Activated CD8-positive, alpha-beta T cell treated with anti-CD3 and anti-CD28 coated beads, Interleukin-2, amount 10 ng/mL, durations not matched to agents 7 days and 5 days (primary cell): ENCODE measurements at regions not wholly inside any gene's neighbourhood (a gene's known extent, or its start where the extent isn't known, plus 50 kb on each side); places are given as distances from the start of the nearest gene placed in this dataset.

Experiments
- ATAC-seq: fragments of 150-1000 bp; cut with Tn5 transposase; one replicate; pipeline ENCODE4 v1.10.0; 2021; ENCODE audit warnings: moderate library complexity
- CTCF ChIA-PET: fragments of 350-600 bp; sonication (Branson Sonifier 250); formaldehyde crosslinking; loops from one replicate; lab custom pipeline; 2021; ENCODE audit warnings: antibody characterized with exemption; lab: Charles Lee
- POLR2A ChIA-PET: fragments of 350-600 bp; sonication (Branson Sonifier 250); formaldehyde crosslinking; loops from one replicate; lab custom pipeline; 2021; ENCODE audit warnings: antibody characterized with exemption; lab: Charles Lee
- DNase-seq: peaks from one replicate; pipeline ENCODE4 v3.0.0-alpha.2; 2020
- H3K27ac Mint-ChIP-seq: one replicate; pipeline ENCODE4 v1.8.0; 2021; ENCODE audit warnings: mild to moderate bottlenecking, mixed read lengths
- H3K27me3 Mint-ChIP-seq: one replicate; pipeline ENCODE4 v1.8.0; 2021; ENCODE audit warnings: low read depth, mixed read lengths
- H3K36me3 Mint-ChIP-seq: one replicate; pipeline ENCODE4 v1.8.0; 2021; ENCODE audit warnings: low read depth, mixed read lengths
- H3K4me1 Mint-ChIP-seq: one replicate; pipeline ENCODE4 v1.8.0; 2021; ENCODE audit warnings: low read depth, mixed read lengths
- H3K4me3 Mint-ChIP-seq: one replicate; pipeline ENCODE4 v1.8.0; 2021; ENCODE audit warnings: mild to moderate bottlenecking, mixed read lengths
- H3K9me3 Mint-ChIP-seq: one replicate; pipeline ENCODE4 v1.8.0; 2022; ENCODE audit warnings: mixed read lengths; ENCODE audit not compliant: insufficient read depth

GRCh38 chr1:94730450-94730849 lies 89.7 kb upstream of the SLC44A3 start:
- no peaks in the 10 kb centered on the region for H3K9me3 Mint-ChIP-seq
- CTCF ChIA-PET = interaction anchor here (1.1 kb wide), 1 partner anchor 9 kb away, joined by 3 read pairs; no protein-coding TSS in a partner anchor
- H3K27me3 Mint-ChIP-seq = peaks cover 7% of the 10 kb centered on the region
- DNase-seq (no peak), ATAC-seq (no peak)
- H3K27ac Mint-ChIP-seq = no peak overlapping the region
- no peaks in the 10 kb centered on the region for H3K36me3 Mint-ChIP-seq
- POLR2A ChIA-PET = no interaction called here
- H3K4me1 Mint-ChIP-seq = peaks cover 2% of the 10 kb centered on the region
- no peak overlapping the region for H3K4me3 Mint-ChIP-seq

GRCh38 chr1:94729267-94729666 lies 90.9 kb upstream of the SLC44A3 start:
- H3K36me3 Mint-ChIP-seq = no peaks in the 10 kb centered on the region
- H3K4me3 Mint-ChIP-seq = no peak overlapping the region
- ATAC-seq (no peak), DNase-seq (no peak)
- H3K27me3 Mint-ChIP-seq = peaks cover 7% of the 10 kb centered on the region
- ChIA-PET CTCF (interaction anchor here (1.1 kb wide), 1 partner anchor 8 kb away, joined by 3 read pairs; no protein-coding TSS in a partner anchor), POLR2A (no interaction called here)
- H3K9me3 Mint-ChIP-seq = no peaks in the 10 kb centered on the region
- H3K4me1 Mint-ChIP-seq = no peaks in the 10 kb centered on the region
- H3K27ac Mint-ChIP-seq = no peak overlapping the region

- no peak for DNase-seq
- ChIA-PET POLR2A (no interaction called here), CTCF (no interaction called here)
- Mint-ChIP-seq H3K4me3 (no peak overlapping the region), H3K9me3 (no peaks in the 10 kb centered on the region), H3K27ac (no peak overlapping the region), H3K36me3 (no peaks in the 10 kb centered on the region), H3K27me3 (peaks cover 7% of the 10 kb centered on the region), H3K4me1 (no peaks in the 10 kb centered on the region)
- ATAC-seq = no peak
These were observed 92.1 kb upstream of the SLC44A3 start for GRCh38 chr1:94727846-94728715.

GRCh38 chr1:94726981-94727685 lies 93.0 kb upstream of the SLC44A3 start:
- H3K4me1 Mint-ChIP-seq = no peaks in the 10 kb centered on the region
- POLR2A ChIA-PET = no interaction called here

GRCh38 chr1:94725566-94725965 lies 94.6 kb upstream of the SLC44A3 start:
- peaks cover 7% of the 10 kb centered on the region for H3K27me3 Mint-ChIP-seq
- H3K36me3 Mint-ChIP-seq = no peaks in the 10 kb centered on the region
- H3K9me3 Mint-ChIP-seq = no peaks in the 10 kb centered on the region
- POLR2A ChIA-PET = no interaction called here
- no peak overlapping the region for H3K27ac Mint-ChIP-seq
- H3K4me3 Mint-ChIP-seq = no peak overlapping the region
- no peak for DNase-seq
- no peak for ATAC-seq
- CTCF ChIA-PET = no interaction called here
- peaks cover 8% of the 10 kb centered on the region for H3K4me1 Mint-ChIP-seq

More at GRCh38 chr1:94726981-94727685, 93.0 kb upstream of the SLC44A3 start:
- Mint-ChIP-seq H3K9me3 (no peaks in the 10 kb centered on the region), H3K27me3 (peaks cover 7% of the 10 kb centered on the region), H3K36me3 (no peaks in the 10 kb centered on the region), H3K4me3 (no peak overlapping the region), H3K27ac (no peak overlapping the region)
- CTCF ChIA-PET = no interaction called here
- ATAC-seq = no peak
- no peak for DNase-seq

GRCh38 chr1:94723894-94724293 lies 96.3 kb upstream of the SLC44A3 start:
- Mint-ChIP-seq H3K4me1 (peaks cover 13% of the 10 kb centered on the region), H3K27me3 (peaks cover 8% of the 10 kb centered on the region), H3K4me3 (no peak overlapping the region), H3K36me3 (no peaks in the 10 kb centered on the region), H3K9me3 (no peaks in the 10 kb centered on the region), H3K27ac (no peak overlapping the region)
- no peak for ATAC-seq
- ChIA-PET CTCF (no interaction called here), POLR2A (no interaction called here)
- DNase-seq = no peak

- ATAC-seq = no peak
- no peaks in the 10 kb centered on the region for H3K36me3 Mint-ChIP-seq
- peaks cover 13% of the 10 kb centered on the region for H3K4me1 Mint-ChIP-seq
These were observed 96.7 kb upstream of the SLC44A3 start for GRCh38 chr1:94723463-94723862.

GRCh38 chr1:94722181-94722580 lies 98.0 kb upstream of the SLC44A3 start:
- DNase-seq (no peak), ATAC-seq (no peak)
- CTCF ChIA-PET = no interaction called here
- Mint-ChIP-seq H3K27me3 (peaks cover 12% of the 10 kb centered on the region), H3K27ac (no peak overlapping the region), H3K9me3 (no peaks in the 10 kb centered on the region), H3K4me3 (no peak overlapping the region), H3K36me3 (no peaks in the 10 kb centered on the region), H3K4me1 (peaks cover 13% of the 10 kb centered on the region)
- POLR2A ChIA-PET = no interaction called here

More at GRCh38 chr1:94723463-94723862, 96.7 kb upstream of the SLC44A3 start:
- DNase-seq = no peak
- POLR2A ChIA-PET = no interaction called here
- Mint-ChIP-seq H3K9me3 (no peaks in the 10 kb centered on the region), H3K27me3 (peaks cover 11% of the 10 kb centered on the region), H3K4me3 (no peak overlapping the region), H3K27ac (no peak overlapping the region)
- CTCF ChIA-PET = no interaction called here

GRCh38 chr1:94721240-94721639 lies 98.9 kb upstream of the SLC44A3 start:
- Mint-ChIP-seq H3K27me3 (peaks cover 10% of the 10 kb centered on the region), H3K9me3 (no peaks in the 10 kb centered on the region), H3K27ac (no peak overlapping the region), H3K4me3 (no peak overlapping the region), H3K36me3 (no peaks in the 10 kb centered on the region), H3K4me1 (peaks cover 13% of the 10 kb centered on the region)
- POLR2A ChIA-PET = no interaction called here
- ATAC-seq (no peak), DNase-seq (no peak)
- CTCF ChIA-PET = interaction anchor here (0.7 to 1.0 kb wide), 2 partner anchors 9 kb away, joined by 3 read pairs; no protein-coding TSS in a partner anchor

GRCh38 chr1:94719926-94720793 lies 100.0 kb upstream of the SLC44A3 start:
- CTCF ChIA-PET = interaction anchor here (1.0 kb wide), 1 partner anchor 8 kb away, joined by 3 read pairs; no protein-coding TSS in a partner anchor
- H3K27ac Mint-ChIP-seq = no peak overlapping the region
- no peaks in the 10 kb centered on the region for H3K36me3 Mint-ChIP-seq
- peak; percentile 58 for ATAC-seq
- peaks cover 13% of the 10 kb centered on the region for H3K4me1 Mint-ChIP-seq
- H3K27me3 Mint-ChIP-seq = peaks cover 6% of the 10 kb centered on the region
- POLR2A ChIA-PET = no interaction called here
- peak; percentile 22 for DNase-seq
- H3K9me3 Mint-ChIP-seq = no peaks in the 10 kb centered on the region
- H3K4me3 Mint-ChIP-seq = no peak overlapping the region

- Mint-ChIP-seq H3K4me3 (no peak overlapping the region), H3K36me3 (no peaks in the 10 kb centered on the region), H3K9me3 (no peaks in the 10 kb centered on the region), H3K4me1 (peaks cover 13% of the 10 kb centered on the region), H3K27me3 (peaks cover 11% of the 10 kb centered on the region), H3K27ac (no peak overlapping the region)
- POLR2A ChIA-PET = no interaction called here
- CTCF ChIA-PET = no interaction called here
- DNase-seq (no peak), ATAC-seq (no peak)
These were observed 103.2 kb upstream of the SLC44A3 start for GRCh38 chr1:94716965-94717364.
